ENCODE measurements at regions not wholly inside any gene's neighbourhood (a gene's known extent, or its start where the extent isn't known, plus 50 kb on each side); places are given as distances from the start of the nearest gene placed in this dataset.

- no peak for TF ChIP-seq CTCF (IDR thresholded peaks at IDR 0.05; ENCODE audit: low read length)
- TF ChIP-seq EZH2 (IDR thresholded peaks at IDR 0.05; ENCODE audit: borderline replicate concordance, low read length), result no peak
These were observed 121.6 kb downstream of the ATXN3L start for GRCh38 chrX:13198056-13198761.

Measured in OCI-LY1 (cell line).